ENCODE measurements at regions not wholly inside any gene's neighbourhood (a gene's known extent, or its start where the extent isn't known, plus 50 kb on each side); places are given as distances from the start of the nearest gene placed in this dataset.

GRCh38 chrX:69018416-69019072, 146.7 kb downstream of the PJA1 start:
- H3K36me3 ChIP-seq (ENCODE audit: low read depth), result no peaks in the 10 kb centered on the region
- H3K9me3 ChIP-seq, result no peaks in the 10 kb centered on the region
- H3K4me1 ChIP-seq (ENCODE audit: low read depth), result no peaks in the 10 kb centered on the region
- no peak overlapping the region for H3K4me3 ChIP-seq
- DNase-seq (no peak), ATAC-seq (no peak)
- TF ChIP-seq, protein P1, sequence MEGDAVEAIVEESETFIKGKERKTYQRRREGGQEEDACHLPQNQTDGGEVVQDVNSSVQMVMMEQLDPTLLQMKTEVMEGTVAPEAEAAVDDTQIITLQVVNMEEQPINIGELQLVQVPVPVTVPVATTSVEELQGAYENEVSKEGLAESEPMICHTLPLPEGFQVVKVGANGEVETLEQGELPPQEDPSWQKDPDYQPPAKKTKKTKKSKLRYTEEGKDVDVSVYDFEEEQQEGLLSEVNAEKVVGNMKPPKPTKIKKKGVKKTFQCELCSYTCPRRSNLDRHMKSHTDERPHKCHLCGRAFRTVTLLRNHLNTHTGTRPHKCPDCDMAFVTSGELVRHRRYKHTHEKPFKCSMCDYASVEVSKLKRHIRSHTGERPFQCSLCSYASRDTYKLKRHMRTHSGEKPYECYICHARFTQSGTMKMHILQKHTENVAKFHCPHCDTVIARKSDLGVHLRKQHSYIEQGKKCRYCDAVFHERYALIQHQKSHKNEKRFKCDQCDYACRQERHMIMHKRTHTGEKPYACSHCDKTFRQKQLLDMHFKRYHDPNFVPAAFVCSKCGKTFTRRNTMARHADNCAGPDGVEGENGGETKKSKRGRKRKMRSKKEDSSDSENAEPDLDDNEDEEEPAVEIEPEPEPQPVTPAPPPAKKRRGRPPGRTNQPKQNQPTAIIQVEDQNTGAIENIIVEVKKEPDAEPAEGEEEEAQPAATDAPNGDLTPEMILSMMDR (IDR thresholded peaks at IDR 0.05), result no peak
- intact Hi-C loops (cut with DNase I, micrococcal nuclease), result no loop called here

- no peaks in the 10 kb centered on the region for H3K36me3 ChIP-seq (ENCODE audit: low read depth)
- ATAC-seq (no peak), DNase-seq (no peak)
- no peak overlapping the region for H3K4me3 ChIP-seq
- TF ChIP-seq, protein P1 (IDR thresholded peaks at IDR 0.05), result no peak
- no peaks in the 10 kb centered on the region for H3K4me1 ChIP-seq (ENCODE audit: low read depth)
- intact Hi-C loops (cut with DNase I, micrococcal nuclease), result no loop called here
- no peaks in the 10 kb centered on the region for H3K9me3 ChIP-seq
Observed at GRCh38 chrX:69016293-69016941, 148.8 kb downstream of the PJA1 start.

DNA sequence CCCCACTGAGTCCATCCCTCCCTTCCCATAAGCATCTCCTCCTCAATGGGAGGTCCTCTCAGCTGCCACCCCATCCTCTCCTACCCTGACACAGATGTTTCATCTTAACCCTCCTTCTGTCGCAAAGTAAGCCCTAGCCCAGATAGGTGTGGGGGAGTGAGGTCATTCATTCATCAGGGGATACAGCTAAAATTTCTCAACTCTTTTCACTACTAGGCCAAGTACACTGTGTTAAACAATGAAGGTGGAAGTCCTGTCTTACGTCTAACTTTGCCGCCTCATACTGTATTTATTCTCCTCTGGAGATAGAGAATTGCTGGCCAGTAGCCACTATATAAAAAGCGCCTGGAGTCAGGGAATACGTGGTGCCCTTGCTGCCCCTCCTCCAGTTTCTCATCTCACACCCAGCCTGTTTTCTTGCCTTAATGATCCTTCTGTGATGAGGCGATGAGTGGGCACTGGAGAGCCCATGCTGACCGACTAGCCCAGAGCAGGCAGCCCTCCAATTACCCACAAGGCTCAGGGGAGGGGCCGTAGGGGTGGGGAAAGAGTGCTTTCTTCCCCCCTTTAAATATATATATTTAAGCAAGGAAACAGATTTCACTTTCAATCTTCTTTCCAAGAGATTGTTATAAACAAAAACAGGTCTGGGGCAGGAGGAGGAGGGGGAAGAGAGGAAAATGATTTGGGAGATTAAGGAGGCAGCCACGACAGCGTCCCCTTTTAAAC, 149.5 kb downstream of the PJA1 start:
- H3K4me3 ChIP-seq, result no peak overlapping the region
- TF ChIP-seq, protein P1 (IDR thresholded peaks at IDR 0.05), result no peak
- H3K36me3 ChIP-seq (ENCODE audit: low read depth), result no peaks in the 10 kb centered on the region
- H3K9me3 ChIP-seq, result no peaks in the 10 kb centered on the region
- intact Hi-C loops (cut with DNase I, micrococcal nuclease), result no loop called here
- H3K4me1 ChIP-seq (ENCODE audit: low read depth), result no peaks in the 10 kb centered on the region
- DNase-seq, result no peak
- no peak for ATAC-seq

GRCh38 chrX:69015156-69015555, 150.1 kb downstream of the PJA1 start:
- TF ChIP-seq, protein P1 (IDR thresholded peaks at IDR 0.05), result no peak
- Histone ChIP-seq H3K9me3 (no peaks in the 10 kb centered on the region), H3K4me1 (ENCODE audit: low read depth) (no peaks in the 10 kb centered on the region), H3K36me3 (ENCODE audit: low read depth) (no peaks in the 10 kb centered on the region), H3K4me3 (no peak overlapping the region)
- intact Hi-C loops (cut with DNase I, micrococcal nuclease), result no loop called here
- DNase-seq, result no peak
- ATAC-seq, result no peak

DNA sequence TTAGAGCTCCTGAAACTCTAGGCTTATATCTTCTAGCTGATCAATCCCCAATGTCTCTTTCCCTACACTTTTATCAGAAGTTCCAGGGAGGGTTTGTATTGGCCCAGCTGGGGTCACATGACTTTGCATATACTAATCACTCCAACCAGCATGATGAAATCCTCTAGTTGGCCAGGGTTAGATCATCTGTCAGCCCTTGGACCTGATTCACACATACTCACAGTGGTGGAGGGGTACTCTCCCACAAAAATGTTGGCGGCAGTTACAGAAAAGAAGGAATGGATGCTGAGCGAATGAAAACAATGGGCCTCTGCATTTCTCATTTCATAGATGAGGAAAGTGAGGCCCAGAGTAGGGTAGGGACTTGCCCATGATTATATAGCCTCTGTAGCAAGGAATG, 151.1 kb downstream of the PJA1 start:
- TF ChIP-seq, protein P1 (IDR thresholded peaks at IDR 0.05), result no peak
- Histone ChIP-seq H3K4me3 (no peak overlapping the region), H3K36me3 (ENCODE audit: low read depth) (no peaks in the 10 kb centered on the region), H3K4me1 (ENCODE audit: low read depth) (no peaks in the 10 kb centered on the region), H3K9me3 (no peaks in the 10 kb centered on the region)
- ATAC-seq (no peak), DNase-seq (no peak)
- intact Hi-C loops (cut with DNase I, micrococcal nuclease), result no loop called here

Data from mucosa of descending colon (tissue), 3 donors.